ENCODE measurements at regions not wholly inside any gene's neighbourhood (a gene's known extent, or its start where the extent isn't known, plus 50 kb on each side); places are given as distances from the start of the nearest gene placed in this dataset.

DNA sequence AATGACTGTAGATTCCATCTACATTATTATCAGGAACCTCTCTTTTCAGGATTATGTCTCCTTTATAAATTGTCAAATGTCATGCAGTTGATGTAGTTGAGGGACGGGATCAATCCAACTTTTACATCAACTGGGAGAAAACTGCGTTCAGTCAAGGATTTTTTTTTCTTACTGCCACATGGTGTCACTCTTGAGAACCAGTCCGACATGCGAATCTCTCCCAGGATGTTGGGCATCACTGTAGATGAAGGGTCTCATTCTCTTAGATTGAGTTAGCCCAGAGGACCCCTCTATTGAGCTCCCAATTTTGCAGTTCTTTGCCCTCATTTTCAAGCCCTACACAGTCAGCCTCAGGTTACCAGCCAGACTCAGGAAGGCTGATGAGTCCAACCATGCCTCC, 120.3 kb upstream of the PTPRZ1 start:
- Histone ChIP-seq H3K9me1 (ENCODE audit: control insufficient read depth, extremely low read depth, insufficient read depth, low read length) (no peaks in the 10 kb centered on the region), H4K20me1 (ENCODE audit: control insufficient read depth, extremely low read depth, insufficient read depth, low read length) (no peaks in the 10 kb centered on the region), H3K9ac (ENCODE audit: control insufficient read depth, extremely low read depth, insufficient read depth, low read length) (no peak overlapping the region), H3K27me3 (ENCODE audit: control insufficient read depth, extremely low read depth, insufficient read depth, low read length) (no peaks in the 10 kb centered on the region), H3K4me3 (ENCODE audit: control insufficient read depth in 2 of 3, extremely low read depth in 1 of 3, insufficient read depth in 2 of 3, low read depth in 1 of 3, low read length in 3 of 3) (no peak overlapping the region), H3K4me2 (ENCODE audit: control insufficient read depth, extremely low read depth, insufficient read depth, low read depth, low read length) (no peak overlapping the region), H3K4me1 (ENCODE audit: control insufficient read depth, extremely low read depth, insufficient read depth, low read length) (peaks cover 5% of the 10 kb centered on the region), H3K9me3 (ENCODE audit: control insufficient read depth, low read depth, low read length) (no peaks in the 10 kb centered on the region), H2AFZ (ENCODE audit: control insufficient read depth, low read length) (no peak overlapping the region), H3K79me2 (ENCODE audit: control insufficient read depth, insufficient read depth, low read length) (no peaks in the 10 kb centered on the region), H3K27ac (ENCODE audit: control insufficient read depth, insufficient read depth, low read length) (no peak overlapping the region), H3K36me3 (ENCODE audit: control insufficient read depth in 2 of 2, extremely low read depth in 1 of 2, insufficient read depth in 2 of 2, low read length in 2 of 2) (no peaks in the 10 kb centered on the region)
- dilution Hi-C loops (cut with MboI; ENCODE audit: extremely low pct_ligation_motif_present, low sequenced_read_pairs): no loop called here
- FAIRE-seq (peak; percentile 71), DNase-seq (ENCODE audit: low read depth, low spot score) (no peak)
- TF ChIP-seq, protein P1, sequence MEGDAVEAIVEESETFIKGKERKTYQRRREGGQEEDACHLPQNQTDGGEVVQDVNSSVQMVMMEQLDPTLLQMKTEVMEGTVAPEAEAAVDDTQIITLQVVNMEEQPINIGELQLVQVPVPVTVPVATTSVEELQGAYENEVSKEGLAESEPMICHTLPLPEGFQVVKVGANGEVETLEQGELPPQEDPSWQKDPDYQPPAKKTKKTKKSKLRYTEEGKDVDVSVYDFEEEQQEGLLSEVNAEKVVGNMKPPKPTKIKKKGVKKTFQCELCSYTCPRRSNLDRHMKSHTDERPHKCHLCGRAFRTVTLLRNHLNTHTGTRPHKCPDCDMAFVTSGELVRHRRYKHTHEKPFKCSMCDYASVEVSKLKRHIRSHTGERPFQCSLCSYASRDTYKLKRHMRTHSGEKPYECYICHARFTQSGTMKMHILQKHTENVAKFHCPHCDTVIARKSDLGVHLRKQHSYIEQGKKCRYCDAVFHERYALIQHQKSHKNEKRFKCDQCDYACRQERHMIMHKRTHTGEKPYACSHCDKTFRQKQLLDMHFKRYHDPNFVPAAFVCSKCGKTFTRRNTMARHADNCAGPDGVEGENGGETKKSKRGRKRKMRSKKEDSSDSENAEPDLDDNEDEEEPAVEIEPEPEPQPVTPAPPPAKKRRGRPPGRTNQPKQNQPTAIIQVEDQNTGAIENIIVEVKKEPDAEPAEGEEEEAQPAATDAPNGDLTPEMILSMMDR (optimal IDR thresholded peaks at IDR 0.05 in 1 of 3, IDR thresholded peaks at IDR 0.05 in 1 of 3, conservative IDR thresholded peaks at IDR 0.05 in 1 of 3; ENCODE audit: extremely low read depth in 1 of 3, insufficient read depth in 2 of 3, low read length in 3 of 3): peak in 2 of 3 experiments; percentile 28 to 59
- no peak for TF ChIP-seq EZH2 (IDR thresholded peaks at IDR 0.05; ENCODE audit: low read length)

DNA sequence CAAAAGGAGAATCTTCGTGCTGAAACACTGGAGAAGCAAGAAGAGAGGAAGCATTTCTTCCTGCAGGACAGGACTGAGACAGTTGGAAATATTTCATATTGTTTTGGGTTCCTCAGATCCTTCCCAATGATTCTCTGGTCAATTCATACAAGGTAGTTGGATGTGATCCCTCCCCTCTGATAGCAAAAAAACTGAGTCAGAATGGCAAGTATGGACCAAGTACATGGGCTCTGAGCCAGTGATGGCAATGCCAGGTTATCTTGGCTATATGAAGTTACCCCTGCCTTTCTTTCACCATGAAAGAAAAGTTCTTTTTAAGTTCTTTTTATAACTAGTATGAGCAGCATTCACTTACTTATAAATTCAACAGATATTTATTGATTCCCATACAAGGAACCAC, 124.4 kb upstream of the PTPRZ1 start:
- H3K4me3 ChIP-seq (ENCODE audit: control insufficient read depth in 2 of 3, extremely low read depth in 1 of 3, insufficient read depth in 2 of 3, low read depth in 1 of 3, low read length in 3 of 3): no peak overlapping the region
- no peaks in the 10 kb centered on the region for H3K36me3 ChIP-seq (ENCODE audit: control insufficient read depth in 2 of 2, extremely low read depth in 1 of 2, insufficient read depth in 2 of 2, low read length in 2 of 2)
- H2AFZ ChIP-seq (ENCODE audit: control insufficient read depth, low read length): peak overlapping the region; percentile 56
- peak; percentile 95 for FAIRE-seq
- H3K9me3 ChIP-seq (ENCODE audit: control insufficient read depth, low read depth, low read length): no peaks in the 10 kb centered on the region
- dilution Hi-C loops (cut with MboI; ENCODE audit: extremely low pct_ligation_motif_present, low sequenced_read_pairs): no loop called here
- H3K9ac ChIP-seq (ENCODE audit: control insufficient read depth, extremely low read depth, insufficient read depth, low read length): no peak overlapping the region
- H3K27ac ChIP-seq (ENCODE audit: control insufficient read depth, insufficient read depth, low read length): no peak overlapping the region
- H3K9me1 ChIP-seq (ENCODE audit: control insufficient read depth, extremely low read depth, insufficient read depth, low read length): no peaks in the 10 kb centered on the region
- no peaks in the 10 kb centered on the region for H3K79me2 ChIP-seq (ENCODE audit: control insufficient read depth, insufficient read depth, low read length)
- peaks cover 29% of the 10 kb centered on the region for H3K4me1 ChIP-seq (ENCODE audit: control insufficient read depth, extremely low read depth, insufficient read depth, low read length)
- H3K27me3 ChIP-seq (ENCODE audit: control insufficient read depth, extremely low read depth, insufficient read depth, low read length): no peaks in the 10 kb centered on the region
- no peaks in the 10 kb centered on the region for H4K20me1 ChIP-seq (ENCODE audit: control insufficient read depth, extremely low read depth, insufficient read depth, low read length)
- no peak for DNase-seq (ENCODE audit: low read depth, low spot score)
- TF ChIP-seq EZH2 (IDR thresholded peaks at IDR 0.05; ENCODE audit: low read length): no peak
- TF ChIP-seq, protein P1 (optimal IDR thresholded peaks at IDR 0.05 in 1 of 3, IDR thresholded peaks at IDR 0.05 in 1 of 3, conservative IDR thresholded peaks at IDR 0.05 in 1 of 3; ENCODE audit: extremely low read depth in 1 of 3, insufficient read depth in 2 of 3, low read length in 3 of 3): no peak
- H3K4me2 ChIP-seq (ENCODE audit: control insufficient read depth, extremely low read depth, insufficient read depth, low read depth, low read length): peak overlapping the region; percentile 53

All from keratinocyte (primary cell).